ENCODE measurements at regions not wholly inside any gene's neighbourhood (a gene's known extent, or its start where the extent isn't known, plus 50 kb on each side); places are given as distances from the start of the nearest gene placed in this dataset.
"Not testable (repeated sequence)": the region's sequence is repeated elsewhere in the genome, so short reads cannot be mapped to it uniquely, and the experiment has no call there.

DNA sequence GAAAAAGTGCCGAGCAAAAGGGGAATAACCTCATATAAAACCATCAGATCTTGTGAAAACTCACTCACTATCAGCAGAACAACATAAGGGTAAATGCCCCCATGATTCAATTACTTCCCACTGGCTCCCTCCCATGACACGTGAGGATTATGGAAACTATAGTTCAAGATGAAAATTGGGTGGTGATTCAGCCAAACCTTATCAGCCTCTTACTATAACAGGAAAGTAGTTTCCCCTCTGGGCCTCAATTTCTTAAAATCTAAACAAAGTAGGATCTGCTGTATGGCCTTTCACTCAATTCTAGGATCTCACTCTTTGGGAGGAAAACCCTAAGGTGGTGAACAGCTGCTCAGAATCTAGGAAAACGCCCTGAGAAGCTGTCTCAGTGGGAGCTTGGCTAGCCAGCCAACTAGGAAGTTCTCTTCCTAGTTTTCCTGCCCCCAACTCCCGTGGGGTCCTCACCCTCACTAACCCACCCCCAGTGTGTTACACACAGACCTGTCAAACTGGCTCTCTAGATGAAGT is 1017.1 kb upstream of the HS3ST1 start:
- ChIA-PET CTCF (no interaction called here), POLR2A (no interaction called here)
- 100% methylated on average over 1 of the region's 4 CpGs for WGBS (ENCODE audit: insufficient coverage)
- H3K4me3 ChIP-seq (ENCODE audit: control insufficient read depth in 1 of 7, extremely low read depth in 1 of 7, insufficient read depth in 4 of 7, low read depth in 2 of 7, low read length in 6 of 7): no peak overlapping the region
- H3K4me1 ChIP-seq (ENCODE audit: control extremely low read depth in 1 of 4, control insufficient read depth in 4 of 4, insufficient read depth in 4 of 4, low read length in 3 of 4): no peaks in the 10 kb centered on the region
- no peak for DNase-seq
- H3K9me3 ChIP-seq (ENCODE audit: control extremely low read depth in 1 of 5, control insufficient read depth in 4 of 5, insufficient read depth in 2 of 5, low read depth in 1 of 5, low read length in 4 of 5): peaks cover 0 to 1% (median 0%) of the 10 kb centered on the region in 5 experiments
- H3K36me3 ChIP-seq (ENCODE audit: control insufficient read depth in 4 of 4, insufficient read depth in 4 of 4, low read length in 3 of 4): no peaks in the 10 kb centered on the region
- no peak overlapping the region for H3K27ac ChIP-seq (ENCODE audit: insufficient read depth in 1 of 2, low read depth in 1 of 2, low read length in 2 of 2, poor library complexity in 1 of 2, severe bottlenecking in 2 of 2)
- H3K27me3 ChIP-seq (replicated peaks in 2 of 5; ENCODE audit: control insufficient read depth in 4 of 5, insufficient read depth in 5 of 5, low read length in 4 of 5): no peaks in the 10 kb centered on the region

GRCh38 chr4:12439633-12440305 is 1011.1 kb upstream of the HS3ST1 start:
- no peaks in the 10 kb centered on the region for H3K36me3 ChIP-seq (ENCODE audit: control insufficient read depth in 4 of 4, insufficient read depth in 4 of 4, low read length in 3 of 4)
- 68% methylated on average over 4 of the region's 5 CpGs for WGBS (ENCODE audit: insufficient coverage)
- H3K9me3 ChIP-seq (ENCODE audit: control extremely low read depth in 1 of 5, control insufficient read depth in 4 of 5, insufficient read depth in 2 of 5, low read depth in 1 of 5, low read length in 4 of 5): peaks cover 0 to 1% (median 0%) of the 10 kb centered on the region in 5 experiments
- ChIA-PET CTCF (no interaction called here), POLR2A (no interaction called here)
- H3K4me1 ChIP-seq (ENCODE audit: control extremely low read depth in 1 of 4, control insufficient read depth in 4 of 4, insufficient read depth in 4 of 4, low read length in 3 of 4): no peaks in the 10 kb centered on the region
- no peak overlapping the region for H3K4me3 ChIP-seq (ENCODE audit: control insufficient read depth in 1 of 7, extremely low read depth in 1 of 7, insufficient read depth in 4 of 7, low read depth in 2 of 7, low read length in 6 of 7)
- H3K27ac ChIP-seq (ENCODE audit: insufficient read depth in 1 of 2, low read depth in 1 of 2, low read length in 2 of 2, poor library complexity in 1 of 2, severe bottlenecking in 2 of 2): no peak overlapping the region
- H3K27me3 ChIP-seq (replicated peaks in 2 of 5; ENCODE audit: control insufficient read depth in 4 of 5, insufficient read depth in 5 of 5, low read length in 4 of 5): no peaks in the 10 kb centered on the region
- DNase-seq: no peak

DNA sequence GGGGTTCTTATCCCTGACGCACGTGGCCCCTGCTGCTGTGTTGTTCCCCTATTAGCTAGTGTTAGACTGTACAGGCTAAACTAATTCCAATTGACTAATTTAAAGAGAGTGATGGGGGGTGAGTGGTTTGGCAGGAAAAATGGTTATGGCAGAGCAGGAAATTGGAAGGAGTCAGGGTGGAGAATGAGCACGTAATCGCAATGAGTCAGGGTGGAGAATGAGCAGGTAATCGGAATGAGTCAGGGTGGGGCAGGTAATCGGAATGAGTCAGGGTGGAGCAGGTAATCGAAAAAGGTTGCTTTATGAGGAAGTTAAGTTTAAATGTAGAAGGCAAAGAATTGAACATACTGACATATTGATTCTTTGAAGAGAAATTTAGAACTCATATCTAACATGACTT is 1002.6 kb upstream of the HS3ST1 start:
- POLR2A ChIA-PET; H3K4me3 ChIP-seq (ENCODE audit: control insufficient read depth in 1 of 7, extremely low read depth in 1 of 7, insufficient read depth in 4 of 7, low read depth in 2 of 7, low read length in 6 of 7); H3K9me3 ChIP-seq (ENCODE audit: control extremely low read depth in 1 of 5, control insufficient read depth in 4 of 5, insufficient read depth in 2 of 5, low read depth in 1 of 5, low read length in 4 of 5); DNase-seq; H3K27ac ChIP-seq (ENCODE audit: insufficient read depth in 1 of 2, low read depth in 1 of 2, low read length in 2 of 2, poor library complexity in 1 of 2, severe bottlenecking in 2 of 2); H3K27me3 ChIP-seq (replicated peaks in 2 of 5; ENCODE audit: control insufficient read depth in 4 of 5, insufficient read depth in 5 of 5, low read length in 4 of 5); CTCF ChIA-PET; H3K36me3 ChIP-seq (ENCODE audit: control insufficient read depth in 4 of 4, insufficient read depth in 4 of 4, low read length in 3 of 4); H3K4me1 ChIP-seq (ENCODE audit: control extremely low read depth in 1 of 4, control insufficient read depth in 4 of 4, insufficient read depth in 4 of 4, low read length in 3 of 4): not testable (repeated sequence)
- WGBS (ENCODE audit: insufficient coverage): 100% methylated on average over 4 of the region's 7 CpGs

DNA sequence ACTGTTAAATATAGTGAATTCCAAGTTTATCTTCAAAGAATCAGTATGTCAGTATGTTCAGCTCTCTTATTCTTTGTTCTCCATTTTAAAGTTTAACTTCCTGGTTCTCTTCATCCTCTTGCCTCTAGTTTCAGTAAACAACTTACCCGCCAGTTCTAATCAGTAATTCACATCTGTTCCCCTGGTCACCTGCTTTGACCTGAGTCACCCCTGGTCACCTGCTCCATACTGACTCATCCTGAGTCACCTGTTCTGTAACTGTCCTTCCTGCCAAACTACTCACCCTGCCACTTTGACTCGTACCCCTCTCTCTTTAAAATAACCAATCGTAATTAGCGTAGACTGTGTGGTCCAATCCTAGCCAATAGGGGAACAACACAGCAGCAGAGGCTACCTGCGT is 992.7 kb upstream of the HS3ST1 start:
- H3K27me3 ChIP-seq (replicated peaks in 2 of 5; ENCODE audit: control insufficient read depth in 4 of 5, insufficient read depth in 5 of 5, low read length in 4 of 5): no peaks in the 10 kb centered on the region
- WGBS (ENCODE audit: insufficient coverage): 95% methylated on average over 4 of the region's 5 CpGs
- no peak overlapping the region for H3K27ac ChIP-seq (ENCODE audit: insufficient read depth in 1 of 2, low read depth in 1 of 2, low read length in 2 of 2, poor library complexity in 1 of 2, severe bottlenecking in 2 of 2)
- CTCF ChIA-PET: no interaction called here
- peak in 1 of 3 donors; percentile 3 for DNase-seq
- no peak overlapping the region for H3K4me3 ChIP-seq (ENCODE audit: control insufficient read depth in 1 of 7, extremely low read depth in 1 of 7, insufficient read depth in 4 of 7, low read depth in 2 of 7, low read length in 6 of 7)
- H3K4me1 ChIP-seq (ENCODE audit: control extremely low read depth in 1 of 4, control insufficient read depth in 4 of 4, insufficient read depth in 4 of 4, low read length in 3 of 4): no peaks in the 10 kb centered on the region
- POLR2A ChIA-PET: no interaction called here
- H3K9me3 ChIP-seq (ENCODE audit: control extremely low read depth in 1 of 5, control insufficient read depth in 4 of 5, insufficient read depth in 2 of 5, low read depth in 1 of 5, low read length in 4 of 5): no peaks in the 10 kb centered on the region
- no peaks in the 10 kb centered on the region for H3K36me3 ChIP-seq (ENCODE audit: control insufficient read depth in 4 of 4, insufficient read depth in 4 of 4, low read length in 3 of 4)

- DNase-seq: no peak
- Histone ChIP-seq H3K27ac (ENCODE audit: insufficient read depth in 1 of 2, low read depth in 1 of 2, low read length in 2 of 2, poor library complexity in 1 of 2, severe bottlenecking in 2 of 2) (no peak overlapping the region), H3K4me1 (ENCODE audit: control extremely low read depth in 1 of 4, control insufficient read depth in 4 of 4, insufficient read depth in 4 of 4, low read length in 3 of 4) (no peaks in the 10 kb centered on the region), H3K27me3 (replicated peaks in 2 of 5; ENCODE audit: control insufficient read depth in 4 of 5, insufficient read depth in 5 of 5, low read length in 4 of 5) (no peaks in the 10 kb centered on the region), H3K36me3 (ENCODE audit: control insufficient read depth in 4 of 4, insufficient read depth in 4 of 4, low read length in 3 of 4) (no peaks in the 10 kb centered on the region), H3K9me3 (ENCODE audit: control extremely low read depth in 1 of 5, control insufficient read depth in 4 of 5, insufficient read depth in 2 of 5, low read depth in 1 of 5, low read length in 4 of 5) (no peaks in the 10 kb centered on the region), H3K4me3 (ENCODE audit: control insufficient read depth in 1 of 7, extremely low read depth in 1 of 7, insufficient read depth in 4 of 7, low read depth in 2 of 7, low read length in 6 of 7) (no peak overlapping the region)
- ChIA-PET POLR2A (no interaction called here), CTCF (no interaction called here)
- WGBS (ENCODE audit: insufficient coverage): no CpG with 5 or more reads among the region's 1 CpG
Measured at GRCh38 chr4:12416755-12417154, 988.1 kb upstream of the HS3ST1 start.

DNA sequence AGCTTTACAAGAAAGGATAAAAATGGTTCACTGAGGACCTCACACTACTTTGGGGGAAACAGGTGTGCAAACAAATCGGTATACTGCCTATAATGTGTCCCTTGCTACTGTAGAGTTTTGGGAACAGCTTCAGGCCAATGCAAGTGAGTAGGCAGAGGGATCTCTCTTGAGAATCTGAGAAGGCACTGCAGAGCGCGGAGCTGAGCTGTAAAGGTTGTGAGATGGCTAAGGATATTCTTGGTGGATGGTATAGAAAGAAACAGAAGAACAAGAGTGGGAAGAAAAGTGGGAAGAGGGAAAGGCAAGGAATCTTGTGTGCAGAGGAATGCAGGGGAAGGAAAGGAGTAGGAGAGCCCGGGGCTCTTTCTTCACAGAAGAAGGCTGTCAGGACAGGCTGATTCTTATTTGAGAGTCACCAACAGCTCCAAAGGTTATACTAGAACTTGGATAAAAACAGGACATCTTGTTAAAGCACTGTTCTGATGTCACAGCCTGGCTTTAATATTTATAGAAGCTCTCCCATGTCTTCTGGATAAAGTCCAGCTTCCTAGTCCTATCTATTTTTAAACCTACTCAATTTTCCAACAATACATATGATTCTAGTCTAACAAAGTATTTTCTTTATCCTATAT is 985.6 kb upstream of the HS3ST1 start:
- WGBS (ENCODE audit: insufficient coverage): 100% methylated on average over 3 of the region's 4 CpGs
- POLR2A ChIA-PET: no interaction called here
- H3K4me3 ChIP-seq (ENCODE audit: control insufficient read depth in 1 of 7, extremely low read depth in 1 of 7, insufficient read depth in 4 of 7, low read depth in 2 of 7, low read length in 6 of 7): no peak overlapping the region
- no peaks in the 10 kb centered on the region for H3K9me3 ChIP-seq (ENCODE audit: control extremely low read depth in 1 of 5, control insufficient read depth in 4 of 5, insufficient read depth in 2 of 5, low read depth in 1 of 5, low read length in 4 of 5)
- DNase-seq: no peak
- CTCF ChIA-PET: no interaction called here
- H3K27ac ChIP-seq (ENCODE audit: insufficient read depth in 1 of 2, low read depth in 1 of 2, low read length in 2 of 2, poor library complexity in 1 of 2, severe bottlenecking in 2 of 2): no peak overlapping the region
- no peaks in the 10 kb centered on the region for H3K27me3 ChIP-seq (replicated peaks in 2 of 5; ENCODE audit: control insufficient read depth in 4 of 5, insufficient read depth in 5 of 5, low read length in 4 of 5)
- H3K36me3 ChIP-seq (ENCODE audit: control insufficient read depth in 4 of 4, insufficient read depth in 4 of 4, low read length in 3 of 4): no peaks in the 10 kb centered on the region
- no peaks in the 10 kb centered on the region for H3K4me1 ChIP-seq (ENCODE audit: control extremely low read depth in 1 of 4, control insufficient read depth in 4 of 4, insufficient read depth in 4 of 4, low read length in 3 of 4)

GRCh38 chr4:12411072-12411471 is 982.4 kb upstream of the HS3ST1 start:
- Histone ChIP-seq H3K9me3 (ENCODE audit: control extremely low read depth in 1 of 5, control insufficient read depth in 4 of 5, insufficient read depth in 2 of 5, low read depth in 1 of 5, low read length in 4 of 5) (no peaks in the 10 kb centered on the region), H3K27ac (ENCODE audit: insufficient read depth in 1 of 2, low read depth in 1 of 2, low read length in 2 of 2, poor library complexity in 1 of 2, severe bottlenecking in 2 of 2) (no peak overlapping the region), H3K4me1 (ENCODE audit: control extremely low read depth in 1 of 4, control insufficient read depth in 4 of 4, insufficient read depth in 4 of 4, low read length in 3 of 4) (no peaks in the 10 kb centered on the region), H3K4me3 (ENCODE audit: control insufficient read depth in 1 of 7, extremely low read depth in 1 of 7, insufficient read depth in 4 of 7, low read depth in 2 of 7, low read length in 6 of 7) (no peak overlapping the region), H3K36me3 (ENCODE audit: control insufficient read depth in 4 of 4, insufficient read depth in 4 of 4, low read length in 3 of 4) (no peaks in the 10 kb centered on the region), H3K27me3 (replicated peaks in 2 of 5; ENCODE audit: control insufficient read depth in 4 of 5, insufficient read depth in 5 of 5, low read length in 4 of 5) (no peaks in the 10 kb centered on the region)
- no peak for DNase-seq
- POLR2A ChIA-PET: no interaction called here
- 92% methylated on average over 4 of the region's 4 CpGs for WGBS (ENCODE audit: insufficient coverage)
- CTCF ChIA-PET: no interaction called here
